Ishikawa (cell line): ENCODE measurements at regions not wholly inside any gene's neighbourhood (a gene's known extent, or its start where the extent isn't known, plus 50 kb on each side); places are given as distances from the start of the nearest gene placed in this dataset.

Experiments
- EP300 ChIP-seq: IDR thresholded peaks from 2 replicates; pipeline ENCODE4 v1.6.1; 2012; ENCODE audit warnings: borderline replicate concordance
- FOXM1 ChIP-seq: IDR thresholded peaks from 2 replicates; pipeline ENCODE4 v1.6.1; 2012; ENCODE audit warnings: low read depth, borderline replicate concordance
- RAD21 ChIP-seq: IDR thresholded peaks from 2 replicates; pipeline ENCODE4 v1.6.1; 2012; ENCODE audit warnings: low read depth
- REST ChIP-seq: IDR thresholded peaks from 2 replicates; pipeline ENCODE4 v1.6.1; 2012; ENCODE audit warnings: low read depth, mild to moderate bottlenecking
- USF1 ChIP-seq: IDR thresholded peaks from 2 replicates; pipeline ENCODE4 v1.6.1; 2012
- YY1 ChIP-seq: IDR thresholded peaks from 2 replicates; pipeline ENCODE4 v1.6.1; 2012; ENCODE audit warnings: low read depth

- TF ChIP-seq REST (no peak), EP300 (no peak), USF1 (no peak), YY1 (no peak), RAD21 (no peak), FOXM1 (no peak)
Measured at GRCh38 chr6:114740547-114740946, 397.7 kb upstream of the HS3ST5 start.
